OCI-LY1 (cell line): ENCODE measurements at regions not wholly inside any gene's neighbourhood (a gene's known extent, or its start where the extent isn't known, plus 50 kb on each side); places are given as distances from the start of the nearest gene placed in this dataset.

Experiments
- EZH2 ChIP-seq: fragments of 200-600 bp; sonication (generic), shearing (Covaris generic); IDR thresholded peaks from 2 replicates; pipeline ENCODE4 v1.8.0; 2017; ENCODE audit warnings: borderline replicate concordance, mixed run types, mild to moderate bottlenecking, antibody characterized with exemption, low read length, moderate library complexity, mixed read lengths
- TF ChIP-seq, protein P1 (sequence below): fragments of 200-600 bp; sonication (generic), shearing (Covaris generic); IDR thresholded peaks from 2 replicates; pipeline ENCODE4 v1.5.1; 2017; ENCODE audit warnings: mild to moderate bottlenecking, antibody characterized with exemption, low read length, moderate library complexity, mixed read lengths

DNA sequence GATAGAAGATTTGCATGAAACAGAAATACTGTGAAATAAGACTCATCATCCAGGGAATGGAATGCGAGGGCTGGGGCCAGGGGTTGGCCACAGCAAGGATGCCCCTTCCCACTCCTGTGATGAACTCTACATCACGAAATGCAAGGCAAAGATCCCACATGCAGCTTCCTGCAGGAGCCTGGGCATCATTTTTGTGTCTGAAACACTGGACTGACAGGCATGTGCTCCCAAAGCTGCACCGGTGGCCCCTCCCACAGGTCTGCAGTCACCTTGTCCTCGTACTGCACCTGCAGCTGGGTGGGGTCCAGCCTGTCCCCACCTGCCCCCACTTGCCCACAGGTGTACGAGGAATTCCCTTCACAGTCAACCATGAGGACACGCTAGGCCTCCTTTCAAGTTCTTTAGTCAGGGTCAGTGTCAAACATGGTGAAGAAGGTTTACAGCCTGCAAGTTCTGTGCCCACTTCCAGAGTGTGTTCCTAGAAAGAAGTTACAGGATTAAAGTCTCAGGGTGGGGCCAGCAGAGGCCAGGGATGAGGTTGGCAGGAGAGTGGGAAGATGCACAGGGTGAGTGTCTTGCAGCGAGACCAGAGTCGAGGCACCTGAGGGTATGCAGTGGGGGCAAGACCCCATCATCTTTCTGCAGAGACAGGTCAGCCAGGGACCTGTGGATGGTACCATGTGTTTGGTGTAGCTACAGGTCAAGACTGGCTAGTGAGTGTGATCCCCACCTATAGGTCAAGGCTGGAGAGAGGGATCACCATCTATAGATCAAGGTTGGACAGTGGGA, 155.0 kb upstream of the IRX2 start:
- TF ChIP-seq, protein P1, sequence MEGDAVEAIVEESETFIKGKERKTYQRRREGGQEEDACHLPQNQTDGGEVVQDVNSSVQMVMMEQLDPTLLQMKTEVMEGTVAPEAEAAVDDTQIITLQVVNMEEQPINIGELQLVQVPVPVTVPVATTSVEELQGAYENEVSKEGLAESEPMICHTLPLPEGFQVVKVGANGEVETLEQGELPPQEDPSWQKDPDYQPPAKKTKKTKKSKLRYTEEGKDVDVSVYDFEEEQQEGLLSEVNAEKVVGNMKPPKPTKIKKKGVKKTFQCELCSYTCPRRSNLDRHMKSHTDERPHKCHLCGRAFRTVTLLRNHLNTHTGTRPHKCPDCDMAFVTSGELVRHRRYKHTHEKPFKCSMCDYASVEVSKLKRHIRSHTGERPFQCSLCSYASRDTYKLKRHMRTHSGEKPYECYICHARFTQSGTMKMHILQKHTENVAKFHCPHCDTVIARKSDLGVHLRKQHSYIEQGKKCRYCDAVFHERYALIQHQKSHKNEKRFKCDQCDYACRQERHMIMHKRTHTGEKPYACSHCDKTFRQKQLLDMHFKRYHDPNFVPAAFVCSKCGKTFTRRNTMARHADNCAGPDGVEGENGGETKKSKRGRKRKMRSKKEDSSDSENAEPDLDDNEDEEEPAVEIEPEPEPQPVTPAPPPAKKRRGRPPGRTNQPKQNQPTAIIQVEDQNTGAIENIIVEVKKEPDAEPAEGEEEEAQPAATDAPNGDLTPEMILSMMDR, result no peak
- no peak for TF ChIP-seq EZH2
